CD4-positive, alpha-beta T cell treated with Interleukin-10 for 1 hour (primary cell): ENCODE measurements at regions not wholly inside any gene's neighbourhood (a gene's known extent, or its start where the extent isn't known, plus 50 kb on each side); places are given as distances from the start of the nearest gene placed in this dataset.
"Not testable (repeated sequence)": the region's sequence is repeated elsewhere in the genome, so short reads cannot be mapped to it uniquely, and the experiment has no call there.

Experiments
- DNase-seq: peaks from one replicate; pipeline ENCODE4 v3.0.0-alpha.2; 2020

GRCh38 chr14:35932136-35932535 lies 106.0 kb downstream of the BRMS1L start:
- no peak for DNase-seq

- no peak for DNase-seq
These were observed 105.2 kb downstream of the BRMS1L start for GRCh38 chr14:35931346-35931745.

- no peak for DNase-seq
These were observed 103.0 kb downstream of the BRMS1L start for GRCh38 chr14:35929186-35929585.

GRCh38 chr14:35927727-35928126 lies 101.6 kb downstream of the BRMS1L start:
- DNase-seq = no peak

- DNase-seq = no peak
These were observed 99.2 kb downstream of the BRMS1L start for GRCh38 chr14:35925319-35925718.

GRCh38 chr14:35922590-35922989 lies 96.5 kb downstream of the BRMS1L start:
- not testable (repeated sequence) for DNase-seq

GRCh38 chr14:35921745-35922144 lies 95.6 kb downstream of the BRMS1L start:
- no peak for DNase-seq
